ENCODE measurements at regions not wholly inside any gene's neighbourhood (a gene's known extent, or its start where the extent isn't known, plus 50 kb on each side); places are given as distances from the start of the nearest gene placed in this dataset.

GRCh38 chr6:9647599-9647998, 767.3 kb downstream of the TFAP2A start:
- DNase-seq, result no peak

GRCh38 chr6:9647071-9647445, 767.8 kb downstream of the TFAP2A start:
- no peak for DNase-seq

- no peak for DNase-seq
Observed at GRCh38 chr6:9646342-9647070, 768.4 kb downstream of the TFAP2A start.

GRCh38 chr6:9638861-9639260, 776.0 kb downstream of the TFAP2A start:
- no peak for DNase-seq

- DNase-seq, result no peak
Observed at GRCh38 chr6:9634776-9635175, 780.1 kb downstream of the TFAP2A start.

GRCh38 chr6:9632026-9632425, 782.8 kb downstream of the TFAP2A start:
- no peak for DNase-seq

GRCh38 chr6:9628819-9629218, 786.1 kb downstream of the TFAP2A start:
- DNase-seq, result no peak

GRCh38 chr6:9627916-9628315, 787.0 kb downstream of the TFAP2A start:
- DNase-seq, result no peak

GRCh38 chr6:9623985-9624384, 790.9 kb downstream of the TFAP2A start:
- DNase-seq, result no peak

- no peak for DNase-seq
Observed at GRCh38 chr6:9623228-9623832, 791.5 kb downstream of the TFAP2A start.

- DNase-seq, result no peak
Observed at GRCh38 chr6:9621276-9621675, 793.6 kb downstream of the TFAP2A start.

- DNase-seq, result no peak
Observed at GRCh38 chr6:9620687-9621086, 794.2 kb downstream of the TFAP2A start.

GRCh38 chr6:9620263-9620662, 794.6 kb downstream of the TFAP2A start:
- DNase-seq, result no peak

GRCh38 chr6:9614778-9615177, 800.1 kb downstream of the TFAP2A start:
- DNase-seq, result no peak

- DNase-seq, result no peak
Observed at GRCh38 chr6:9612489-9612888, 802.4 kb downstream of the TFAP2A start.

GRCh38 chr6:9610620-9611415, 804.1 kb downstream of the TFAP2A start:
- DNase-seq, result no peak

- DNase-seq, result no peak
Observed at GRCh38 chr6:9606435-9607134, 808.3 kb downstream of the TFAP2A start.

- no peak for DNase-seq
Observed at GRCh38 chr6:9594746-9595145, 820.1 kb downstream of the TFAP2A start.

- DNase-seq, result no peak
Observed at GRCh38 chr6:9593554-9593953, 821.3 kb downstream of the TFAP2A start.

- no peak for DNase-seq
Observed at GRCh38 chr6:9583753-9584352, 831.0 kb downstream of the TFAP2A start.

- DNase-seq, result no peak
Observed at GRCh38 chr6:9581155-9581554, 833.7 kb downstream of the TFAP2A start.

GRCh38 chr6:9576521-9576920, 838.4 kb downstream of the TFAP2A start:
- no peak for DNase-seq

- DNase-seq, result no peak
Observed at GRCh38 chr6:9566096-9566495, 848.8 kb downstream of the TFAP2A start.

All from stimulated activated naive CD4-positive, alpha-beta T cell treated with Interleukin-2 at 50 U/mL for 16 hours (primary cell).